ENCODE measurements at regions not wholly inside any gene's neighbourhood (a gene's known extent, or its start where the extent isn't known, plus 50 kb on each side); places are given as distances from the start of the nearest gene placed in this dataset.

GRCh38 chr6:1485678-1486077 lies 96.3 kb downstream of the FOXF2 start:
- DNase-seq: no peak

GRCh38 chr6:1486387-1486786 lies 97.0 kb downstream of the FOXF2 start:
- DNase-seq: no peak

GRCh38 chr6:1487239-1487638 lies 97.9 kb downstream of the FOXF2 start:
- DNase-seq: no peak

GRCh38 chr6:1491025-1491424 lies 101.6 kb downstream of the FOXF2 start:
- no peak for DNase-seq

- DNase-seq: no peak
These were observed 102.4 kb downstream of the FOXF2 start for GRCh38 chr6:1491591-1492319.

- DNase-seq: no peak
These were observed 105.3 kb downstream of the FOXF2 start for GRCh38 chr6:1494671-1495070.

GRCh38 chr6:1495344-1495743 lies 106.0 kb downstream of the FOXF2 start:
- DNase-seq: no peak

GRCh38 chr6:1496092-1496491 lies 106.7 kb downstream of the FOXF2 start:
- DNase-seq: no peak

- DNase-seq: no peak
These were observed 107.7 kb downstream of the FOXF2 start for GRCh38 chr6:1496836-1497760.

- no peak for DNase-seq
These were observed 108.4 kb downstream of the FOXF2 start for GRCh38 chr6:1497761-1498105.

GRCh38 chr6:1498491-1499113 lies 109.2 kb downstream of the FOXF2 start:
- no peak for DNase-seq

GRCh38 chr6:1499777-1500176 lies 109.9 kb upstream of the FOXC1 start:
- DNase-seq: no peak

- no peak for DNase-seq
These were observed 108.8 kb upstream of the FOXC1 start for GRCh38 chr6:1500913-1501312.

- no peak for DNase-seq
These were observed 107.7 kb upstream of the FOXC1 start for GRCh38 chr6:1502041-1502440.

- no peak for DNase-seq
These were observed 105.9 kb upstream of the FOXC1 start for GRCh38 chr6:1503811-1504210.

- DNase-seq: no peak
These were observed 105.2 kb upstream of the FOXC1 start for GRCh38 chr6:1504465-1504864.

GRCh38 chr6:1507251-1507650 lies 102.5 kb upstream of the FOXC1 start:
- no peak for DNase-seq

GRCh38 chr6:1509241-1509640 lies 100.5 kb upstream of the FOXC1 start:
- DNase-seq: no peak

GRCh38 chr6:1510239-1510638 lies 99.5 kb upstream of the FOXC1 start:
- DNase-seq: no peak

- DNase-seq: no peak
These were observed 96.4 kb upstream of the FOXC1 start for GRCh38 chr6:1513215-1513780.

- DNase-seq: no peak
These were observed 95.6 kb upstream of the FOXC1 start for GRCh38 chr6:1514078-1514477.

- no peak for DNase-seq
These were observed 94.4 kb upstream of the FOXC1 start for GRCh38 chr6:1515280-1515679.

GRCh38 chr6:1515781-1516180 lies 93.9 kb upstream of the FOXC1 start:
- no peak for DNase-seq
